ENCODE measurements at regions not wholly inside any gene's neighbourhood (a gene's known extent, or its start where the extent isn't known, plus 50 kb on each side); places are given as distances from the start of the nearest gene placed in this dataset.

GRCh38 chr20:63121749-63122405, 94.1 kb downstream of the YTHDF1 start:
- DNase-seq: no peak
- no peak overlapping the region for H3K27ac ChIP-seq (ENCODE audit: insufficient read depth, low read length, poor library complexity, severe bottlenecking)
- no peak overlapping the region for H3K4me3 ChIP-seq (ENCODE audit: insufficient read depth, low read depth, low read length, poor library complexity, severe bottlenecking)
- H3K36me3 ChIP-seq (ENCODE audit: control insufficient read depth, insufficient read depth, low read length): no peaks in the 10 kb centered on the region
- H3K9me3 ChIP-seq (ENCODE audit: control insufficient read depth, low read length): no peaks in the 10 kb centered on the region
- no peaks in the 10 kb centered on the region for H3K4me1 ChIP-seq (ENCODE audit: control insufficient read depth, insufficient read depth, low read length, poor library complexity, severe bottlenecking)
- H3K27me3 ChIP-seq (replicated peaks; ENCODE audit: control insufficient read depth, insufficient read depth, low read length, poor library complexity, severe bottlenecking): no peaks in the 10 kb centered on the region

DNA sequence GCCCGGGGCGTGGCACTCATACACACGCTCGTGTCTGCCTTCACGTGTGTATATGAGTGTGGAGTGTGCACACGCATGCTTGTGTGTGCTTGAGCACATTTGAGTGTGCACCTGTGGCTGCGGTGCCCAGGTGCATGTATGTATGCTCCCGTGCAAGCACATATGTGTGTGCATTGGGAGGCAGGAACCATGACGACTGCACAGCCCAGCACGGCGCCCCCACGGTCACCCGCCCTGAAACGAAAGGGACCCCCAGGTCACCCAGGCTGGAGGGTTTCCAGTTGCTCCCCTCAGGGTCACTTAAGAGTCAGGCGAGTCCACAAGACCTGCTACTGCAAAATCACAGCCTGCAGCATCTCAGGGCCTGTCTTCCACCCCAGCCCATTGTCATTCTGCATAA, 94.7 kb downstream of the YTHDF1 start:
- Histone ChIP-seq H3K36me3 (ENCODE audit: control insufficient read depth, insufficient read depth, low read length) (no peaks in the 10 kb centered on the region), H3K27ac (ENCODE audit: insufficient read depth, low read length, poor library complexity, severe bottlenecking) (no peak overlapping the region), H3K4me3 (ENCODE audit: insufficient read depth, low read depth, low read length, poor library complexity, severe bottlenecking) (no peak overlapping the region), H3K27me3 (replicated peaks; ENCODE audit: control insufficient read depth, insufficient read depth, low read length, poor library complexity, severe bottlenecking) (peaks cover under 1% of the 10 kb centered on the region), H3K4me1 (ENCODE audit: control insufficient read depth, insufficient read depth, low read length, poor library complexity, severe bottlenecking) (no peaks in the 10 kb centered on the region), H3K9me3 (ENCODE audit: control insufficient read depth, low read length) (no peaks in the 10 kb centered on the region)
- DNase-seq: no peak

- Histone ChIP-seq H3K9me3 (ENCODE audit: control insufficient read depth, low read length) (no peaks in the 10 kb centered on the region), H3K4me1 (ENCODE audit: control insufficient read depth, insufficient read depth, low read length, poor library complexity, severe bottlenecking) (no peaks in the 10 kb centered on the region), H3K4me3 (ENCODE audit: insufficient read depth, low read depth, low read length, poor library complexity, severe bottlenecking) (no peak overlapping the region), H3K27ac (ENCODE audit: insufficient read depth, low read length, poor library complexity, severe bottlenecking) (no peak overlapping the region), H3K27me3 (replicated peaks; ENCODE audit: control insufficient read depth, insufficient read depth, low read length, poor library complexity, severe bottlenecking) (peaks cover 5% of the 10 kb centered on the region), H3K36me3 (ENCODE audit: control insufficient read depth, insufficient read depth, low read length) (no peaks in the 10 kb centered on the region)
- DNase-seq: no peak
Observed at GRCh38 chr20:63120808-63121090, 95.2 kb downstream of the YTHDF1 start.

- DNase-seq: no peak
- no peaks in the 10 kb centered on the region for H3K9me3 ChIP-seq (ENCODE audit: control insufficient read depth, low read length)
- no peak overlapping the region for H3K27ac ChIP-seq (ENCODE audit: insufficient read depth, low read length, poor library complexity, severe bottlenecking)
- peaks cover 5% of the 10 kb centered on the region for H3K27me3 ChIP-seq (replicated peaks; ENCODE audit: control insufficient read depth, insufficient read depth, low read length, poor library complexity, severe bottlenecking)
- no peaks in the 10 kb centered on the region for H3K4me1 ChIP-seq (ENCODE audit: control insufficient read depth, insufficient read depth, low read length, poor library complexity, severe bottlenecking)
- no peak overlapping the region for H3K4me3 ChIP-seq (ENCODE audit: insufficient read depth, low read depth, low read length, poor library complexity, severe bottlenecking)
- no peaks in the 10 kb centered on the region for H3K36me3 ChIP-seq (ENCODE audit: control insufficient read depth, insufficient read depth, low read length)
Observed at GRCh38 chr20:63119963-63120807, 95.7 kb downstream of the YTHDF1 start.

GRCh38 chr20:63119121-63119962, 96.6 kb downstream of the YTHDF1 start:
- H3K9me3 ChIP-seq (ENCODE audit: control insufficient read depth, low read length): no peaks in the 10 kb centered on the region
- H3K27ac ChIP-seq (ENCODE audit: insufficient read depth, low read length, poor library complexity, severe bottlenecking): no peak overlapping the region
- no peaks in the 10 kb centered on the region for H3K4me1 ChIP-seq (ENCODE audit: control insufficient read depth, insufficient read depth, low read length, poor library complexity, severe bottlenecking)
- DNase-seq: no peak
- peaks cover 5% of the 10 kb centered on the region for H3K27me3 ChIP-seq (replicated peaks; ENCODE audit: control insufficient read depth, insufficient read depth, low read length, poor library complexity, severe bottlenecking)
- no peak overlapping the region for H3K4me3 ChIP-seq (ENCODE audit: insufficient read depth, low read depth, low read length, poor library complexity, severe bottlenecking)
- H3K36me3 ChIP-seq (ENCODE audit: control insufficient read depth, insufficient read depth, low read length): no peaks in the 10 kb centered on the region

GRCh38 chr20:63118303-63119120, 97.4 kb downstream of the YTHDF1 start:
- DNase-seq: no peak
- Histone ChIP-seq H3K27me3 (replicated peaks; ENCODE audit: control insufficient read depth, insufficient read depth, low read length, poor library complexity, severe bottlenecking) (peaks cover 5% of the 10 kb centered on the region), H3K27ac (ENCODE audit: insufficient read depth, low read length, poor library complexity, severe bottlenecking) (no peak overlapping the region), H3K36me3 (ENCODE audit: control insufficient read depth, insufficient read depth, low read length) (no peaks in the 10 kb centered on the region), H3K4me1 (ENCODE audit: control insufficient read depth, insufficient read depth, low read length, poor library complexity, severe bottlenecking) (no peaks in the 10 kb centered on the region), H3K4me3 (ENCODE audit: insufficient read depth, low read depth, low read length, poor library complexity, severe bottlenecking) (no peak overlapping the region), H3K9me3 (ENCODE audit: control insufficient read depth, low read length) (no peaks in the 10 kb centered on the region)

- DNase-seq: no peak
- Histone ChIP-seq H3K4me1 (ENCODE audit: control insufficient read depth, insufficient read depth, low read length, poor library complexity, severe bottlenecking) (no peaks in the 10 kb centered on the region), H3K27me3 (replicated peaks; ENCODE audit: control insufficient read depth, insufficient read depth, low read length, poor library complexity, severe bottlenecking) (peaks cover 5% of the 10 kb centered on the region), H3K4me3 (ENCODE audit: insufficient read depth, low read depth, low read length, poor library complexity, severe bottlenecking) (no peak overlapping the region), H3K9me3 (ENCODE audit: control insufficient read depth, low read length) (no peaks in the 10 kb centered on the region), H3K27ac (ENCODE audit: insufficient read depth, low read length, poor library complexity, severe bottlenecking) (no peak overlapping the region), H3K36me3 (ENCODE audit: control insufficient read depth, insufficient read depth, low read length) (no peaks in the 10 kb centered on the region)
Observed at GRCh38 chr20:63117661-63118302, 98.1 kb downstream of the YTHDF1 start.

- no peak for DNase-seq
- peaks cover 5% of the 10 kb centered on the region for H3K27me3 ChIP-seq (replicated peaks; ENCODE audit: control insufficient read depth, insufficient read depth, low read length, poor library complexity, severe bottlenecking)
- no peaks in the 10 kb centered on the region for H3K36me3 ChIP-seq (ENCODE audit: control insufficient read depth, insufficient read depth, low read length)
- no peaks in the 10 kb centered on the region for H3K9me3 ChIP-seq (ENCODE audit: control insufficient read depth, low read length)
- no peaks in the 10 kb centered on the region for H3K4me1 ChIP-seq (ENCODE audit: control insufficient read depth, insufficient read depth, low read length, poor library complexity, severe bottlenecking)
- H3K27ac ChIP-seq (ENCODE audit: insufficient read depth, low read length, poor library complexity, severe bottlenecking): no peak overlapping the region
- H3K4me3 ChIP-seq (ENCODE audit: insufficient read depth, low read depth, low read length, poor library complexity, severe bottlenecking): no peak overlapping the region
Observed at GRCh38 chr20:63117151-63117550, 98.8 kb downstream of the YTHDF1 start.

DNA sequence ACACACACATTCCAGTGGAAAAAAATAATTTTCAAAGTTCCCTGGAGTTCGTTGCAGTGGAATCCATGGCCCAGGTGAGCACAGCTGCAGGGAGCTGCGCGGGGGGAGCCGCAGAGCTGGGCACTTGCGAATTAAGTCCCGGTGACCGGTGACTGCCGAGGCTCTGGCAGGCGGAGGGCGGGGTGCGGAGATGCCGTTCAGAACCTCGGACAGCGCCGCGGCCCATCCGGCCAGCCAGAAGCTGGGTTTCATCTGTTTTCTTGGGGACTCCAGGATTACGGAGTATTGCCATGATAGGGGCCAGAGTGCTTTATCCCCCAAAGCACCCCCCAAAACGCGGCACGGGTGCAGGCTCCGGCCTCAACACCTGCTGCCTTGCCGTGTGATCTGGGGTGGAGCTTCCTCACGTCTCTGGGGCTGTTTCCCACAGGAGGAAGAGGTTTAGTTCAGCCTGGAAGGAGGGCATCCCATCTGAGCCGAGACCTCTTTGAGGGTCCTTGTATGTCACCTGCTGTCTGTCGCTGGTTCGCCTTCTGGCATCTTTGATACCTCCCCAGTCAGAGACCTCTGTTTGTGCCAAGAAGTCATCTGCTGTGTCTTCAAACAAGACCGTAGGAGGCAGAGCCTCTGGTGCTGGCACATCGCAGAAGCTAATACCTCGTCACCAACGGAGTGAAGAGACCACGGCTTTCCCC, 99.4 kb downstream of the YTHDF1 start:
- H3K27ac ChIP-seq (ENCODE audit: insufficient read depth, low read length, poor library complexity, severe bottlenecking): no peak overlapping the region
- no peak overlapping the region for H3K4me3 ChIP-seq (ENCODE audit: insufficient read depth, low read depth, low read length, poor library complexity, severe bottlenecking)
- no peaks in the 10 kb centered on the region for H3K4me1 ChIP-seq (ENCODE audit: control insufficient read depth, insufficient read depth, low read length, poor library complexity, severe bottlenecking)
- H3K36me3 ChIP-seq (ENCODE audit: control insufficient read depth, insufficient read depth, low read length): no peaks in the 10 kb centered on the region
- H3K9me3 ChIP-seq (ENCODE audit: control insufficient read depth, low read length): no peaks in the 10 kb centered on the region
- DNase-seq: no peak
- peaks cover 5% of the 10 kb centered on the region for H3K27me3 ChIP-seq (replicated peaks; ENCODE audit: control insufficient read depth, insufficient read depth, low read length, poor library complexity, severe bottlenecking)
